OCI-LY3 (cell line): ENCODE measurements at regions not wholly inside any gene's neighbourhood (a gene's known extent, or its start where the extent isn't known, plus 50 kb on each side); places are given as distances from the start of the nearest gene placed in this dataset.

ENCODE experiments used
- CTCF ChIP-seq: fragments of 200-600, 300-600 bp; sonication (generic); IDR thresholded peaks from 2 replicates; pipeline ENCODE4 v1.5.1; 2014; ENCODE audit warnings: antibody characterized with exemption, low read length, low read depth
- EZH2phosphoT487 ChIP-seq: fragments of 200-600 bp; shearing (Covaris generic); IDR thresholded peaks from 2 replicates; pipeline ENCODE4 v1.6.1; 2018; ENCODE audit warnings: antibody characterized with exemption, mixed run types, low read depth

- no peak for TF ChIP-seq CTCF
- TF ChIP-seq EZH2phosphoT487 = no peak
These were observed 532.8 kb downstream of the UQCRFS1 start for GRCh38 chr19:28680111-28680510.
